Transverse colon (tissue), 4 donors: ENCODE measurements at regions not wholly inside any gene's neighbourhood (a gene's known extent, or its start where the extent isn't known, plus 50 kb on each side); places are given as distances from the start of the nearest gene placed in this dataset.
A peak's percentile ranks its signal among the peaks of the same experiment; 100 is the strongest.

Source experiments
- DNase-seq: peaks from one replicate; pipeline ENCODE4 v3.0.0-alpha.2; 2019
- H3K27ac ChIP-seq, 4 donors: fragments of 200-600 bp; sonication (generic); 2 replicates each; pipeline ENCODE4 v1.5.1; 2016 to 2018; ENCODE audit warnings: inconsistent platforms in 4 of 4
- H3K27me3 ChIP-seq: fragments of 200-600 bp; sonication (generic); 2 replicates; pipeline ENCODE4 v1.5.1; 2017; ENCODE audit warnings: inconsistent platforms
- H3K36me3 ChIP-seq, 4 donors: fragments of 200-600 bp; sonication (generic); 2 replicates each; pipeline ENCODE4 v1.5.1; 2017 to 2019; ENCODE audit warnings: inconsistent platforms in 4 of 4
- H3K4me1 ChIP-seq, 4 donors: fragments of 200-600 bp; sonication (generic); 2 replicates each; pipeline ENCODE4 v1.5.1; 2017 to 2020; ENCODE audit warnings: inconsistent platforms in 4 of 4
- H3K4me3 ChIP-seq, 4 donors: fragments of 200-600 bp; sonication (generic); 1 replicate in 1 of 4; 2 replicates in 3 of 4; pipeline versions ENCODE4 v1.5.1 to v1.6.1; 2017 to 2019; ENCODE audit warnings: inconsistent platforms in 4 of 4
- H3K9me3 ChIP-seq, 2 donors: fragments of 200-600 bp; sonication (generic); 2 replicates each; pipeline ENCODE4 v1.5.1; 2017 to 2019; ENCODE audit warnings: inconsistent platforms in 2 of 2
- CTCF ChIP-seq, 5 experiments: fragments of 200-600 bp in 3 of 5; fragments of 450-650 bp in 2 of 5; sonication (generic) in 3 of 5; IDR thresholded peaks; 1 replicate in 2 of 5; 2 replicates in 3 of 5; pipeline ENCODE4 v1.5.1; 2016 to 2017; ENCODE audit warnings: antibody characterized with exemption in 5 of 5, inconsistent platforms in 3 of 5, mild to moderate bottlenecking in 2 of 5, moderate library complexity in 1 of 5
- EP300 ChIP-seq: sonication (generic); formaldehyde crosslinking; IDR thresholded peaks from one replicate; pipeline ENCODE4 v1.6.1; 2017; ENCODE audit warnings: antibody characterized with exemption, low read depth
- POLR2A ChIP-seq: fragments of 450-650 bp; IDR thresholded peaks from one replicate; pipeline ENCODE4 v1.6.1; 2016; ENCODE audit warnings: antibody characterized with exemption, mild to moderate bottlenecking, moderate library complexity
- POLR2AphosphoS5 ChIP-seq, 3 donors: sonication (generic); formaldehyde crosslinking; IDR thresholded peaks; one replicate each; pipeline ENCODE4 v1.6.1; 2016; ENCODE audit warnings: antibody characterized with exemption in 3 of 3
- WGBS, 2 donors: methylation state at CpG; one replicate each; pipeline ENCODE4 v1.1.5; 2018; ENCODE audit warnings: low coverage in 1 of 2; 5-methylcytosine and 5-hydroxymethylcytosine counted together
- in situ Hi-C, 4 donors: fragments of 200-750 bp; cut with MboI; loops; one replicate each; pipeline versions ENCODE4 v1.15.0 to v1.15.1; 2017; ENCODE audit warnings: low sequenced_read_pairs in 3 of 4, low pct_ligation_motif_present in 1 of 4, low pct_unique_long_range_greater_than_20kb in 1 of 4
- intact Hi-C: fragments of 100-400 bp; cut with DNase I; formaldehyde crosslinking; loops from one replicate; pipeline ENCODE4 v1.15.1; 2023; ENCODE audit warnings: low total_unique reads

DNA sequence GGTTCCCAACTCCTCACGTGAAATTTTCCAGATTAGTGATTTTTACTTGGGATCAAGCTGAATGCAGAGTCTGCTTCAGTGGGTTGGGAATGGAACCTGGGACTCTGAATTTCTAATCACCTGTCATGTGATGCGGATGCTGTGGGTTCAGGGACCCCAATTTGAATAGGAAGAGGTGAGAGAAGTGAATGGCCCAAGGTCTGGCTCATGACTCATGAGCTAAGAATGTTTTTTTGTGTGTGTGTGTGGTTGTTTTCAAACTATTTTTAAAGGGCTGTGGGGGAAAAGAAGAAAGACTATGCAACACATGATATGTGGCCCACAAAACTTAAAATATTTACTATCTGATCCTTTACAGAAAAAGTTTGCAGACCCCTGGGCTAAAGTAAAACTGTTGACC lies 108.5 kb upstream of the CYRIA start:
- 14 to 72% methylated on average over 1 to 2 of the region's 2 CpGs for WGBS, 2 donors
- in situ Hi-C loops: loop anchor here in 3 of 4 donors (10.0 to 25.0 kb wide), 4 partner anchors 531 to 1137 kb away; partner anchors contain the start of gene MYCN (in 1 of the 3)
- H3K9me3 ChIP-seq: no peaks in the 10 kb centered on the region
- H3K4me1 ChIP-seq: no peaks in the 10 kb centered on the region
- H3K27me3 ChIP-seq: no peaks in the 10 kb centered on the region
- intact Hi-C loops: no loop called here
- TF ChIP-seq EP300: no peak
- no peak for TF ChIP-seq POLR2A
- no peak for TF ChIP-seq POLR2AphosphoS5 (IDR thresholded peaks at IDR 0.05)
- no peak for TF ChIP-seq CTCF (IDR thresholded peaks at IDR 0.05)
- no peak overlapping the region for H3K4me3 ChIP-seq
- H3K27ac ChIP-seq: no peak overlapping the region
- no peaks in the 10 kb centered on the region for H3K36me3 ChIP-seq
- no peak for DNase-seq

DNA sequence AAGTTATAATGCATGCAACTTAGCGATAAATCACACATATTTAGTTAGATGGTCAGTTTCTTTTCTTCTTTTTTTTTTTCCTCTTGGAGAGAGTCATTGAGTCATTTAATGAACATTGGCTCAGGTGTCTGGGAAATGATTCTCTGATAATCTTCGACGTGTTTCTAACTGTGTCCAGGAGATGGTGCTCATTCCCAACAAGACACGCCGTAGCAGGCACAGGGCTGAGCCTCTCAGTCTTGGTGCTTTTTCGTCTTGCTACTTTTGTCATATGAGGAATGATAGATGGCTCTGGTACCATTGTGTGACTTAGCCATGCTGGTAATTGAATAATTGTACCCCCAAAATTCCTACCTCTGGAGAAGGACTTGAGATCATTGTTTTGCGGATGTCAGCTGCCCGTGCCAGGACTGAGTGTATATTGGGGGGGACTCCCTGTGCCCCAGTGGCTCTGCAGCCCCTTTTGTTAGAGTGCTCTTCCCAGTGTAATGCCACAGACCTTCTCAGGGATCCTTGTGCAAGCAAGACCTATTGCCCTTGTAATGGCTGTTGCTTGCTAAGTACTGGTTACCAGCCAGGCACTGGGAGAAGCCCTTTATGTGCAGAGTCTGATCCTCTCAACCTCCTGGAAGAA lies 107.6 kb upstream of the CYRIA start:
- H3K36me3 ChIP-seq: no peaks in the 10 kb centered on the region
- no peaks in the 10 kb centered on the region for H3K9me3 ChIP-seq
- H3K4me1 ChIP-seq: no peaks in the 10 kb centered on the region
- H3K4me3 ChIP-seq: no peak overlapping the region
- no peaks in the 10 kb centered on the region for H3K27me3 ChIP-seq
- in situ Hi-C loops: loop anchor here in 3 of 4 donors (10.0 to 25.0 kb wide), 4 partner anchors 532 to 1136 kb away; partner anchors contain the start of gene MYCN (in 1 of the 3)
- intact Hi-C loops: no loop called here
- DNase-seq: no peak
- no peak overlapping the region for H3K27ac ChIP-seq
- 0 to 17% methylated on average over 2 to 8 of the region's 8 CpGs for WGBS, 2 donors
- TF ChIP-seq POLR2AphosphoS5 (IDR thresholded peaks at IDR 0.05) (no peak), EP300 (no peak), POLR2A (no peak), CTCF (IDR thresholded peaks at IDR 0.05) (peak in 4 of 5 experiments; percentile 19 to 36 (median 25))

DNA sequence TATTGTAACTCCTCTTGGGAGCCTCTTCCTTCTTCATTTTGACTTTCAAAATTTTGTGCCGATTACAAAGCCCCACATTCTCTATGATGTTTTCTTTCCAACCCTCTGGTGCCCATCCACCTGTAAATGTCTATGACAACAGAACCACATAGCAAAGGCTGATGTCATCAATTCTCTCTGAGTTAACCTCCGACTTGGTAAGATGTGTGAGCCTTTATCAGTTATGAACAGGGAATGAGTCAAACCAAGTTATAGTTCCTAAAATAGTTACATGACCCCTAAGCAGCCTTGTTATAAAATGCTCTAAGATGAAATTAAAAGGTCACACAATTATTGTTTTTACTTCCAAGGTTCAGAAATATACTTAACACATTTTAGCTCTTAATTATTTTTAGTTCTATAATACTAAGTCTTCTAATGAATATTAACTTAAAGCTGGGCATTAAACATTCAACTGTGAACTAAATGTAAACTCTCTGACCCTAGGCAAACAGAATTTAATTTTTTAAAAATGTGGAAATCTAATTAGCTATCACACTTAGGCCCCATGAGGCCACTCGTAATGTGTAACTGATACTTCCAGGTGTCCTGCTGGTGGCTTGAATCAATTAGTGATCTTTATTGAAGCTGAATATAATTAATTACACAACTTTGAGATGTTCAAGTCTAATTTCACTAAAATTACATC lies 102.3 kb upstream of the CYRIA start:
- Histone ChIP-seq H3K4me1 (no peaks in the 10 kb centered on the region), H3K36me3 (no peaks in the 10 kb centered on the region), H3K27ac (no peak overlapping the region), H3K27me3 (no peaks in the 10 kb centered on the region), H3K9me3 (no peaks in the 10 kb centered on the region), H3K4me3 (no peak overlapping the region)
- TF ChIP-seq EP300: no peak
- TF ChIP-seq POLR2A: no peak
- TF ChIP-seq POLR2AphosphoS5 (IDR thresholded peaks at IDR 0.05): no peak
- TF ChIP-seq CTCF (IDR thresholded peaks at IDR 0.05): no peak
- intact Hi-C loops (no loop called here), in situ Hi-C loops (loop anchor here (10.0 to 25.0 kb wide), 4 partner anchors 153 to 1131 kb away; partner anchors contain the start of gene MYCN (in 1 of the 4))
- 72 to 87% methylated on average over 3 of the region's 3 CpGs for WGBS, 2 donors
- DNase-seq: no peak

GRCh38 chr2:16765356-16765755 lies 99.7 kb upstream of the CYRIA start:
- Histone ChIP-seq H3K27me3 (no peaks in the 10 kb centered on the region), H3K36me3 (no peaks in the 10 kb centered on the region), H3K9me3 (no peaks in the 10 kb centered on the region), H3K4me1 (no peaks in the 10 kb centered on the region), H3K4me3 (no peak overlapping the region), H3K27ac (no peak overlapping the region)
- TF ChIP-seq POLR2A (no peak), CTCF (IDR thresholded peaks at IDR 0.05) (no peak), EP300 (no peak), POLR2AphosphoS5 (IDR thresholded peaks at IDR 0.05) (no peak)
- DNase-seq: no peak
- in situ Hi-C loops (loop anchor here (10.0 to 25.0 kb wide), 4 partner anchors 151 to 1128 kb away; partner anchors contain the start of gene MYCN (in 1 of the 4)), intact Hi-C loops (no loop called here)
- 52 to 62% methylated on average over 7 of the region's 7 CpGs for WGBS, 2 donors
